HT1080 (cell line): ENCODE measurements at regions not wholly inside any gene's neighbourhood (a gene's known extent, or its start where the extent isn't known, plus 50 kb on each side); places are given as distances from the start of the nearest gene placed in this dataset.

ENCODE experiments used
- DNase-seq: peaks from one replicate; pipeline ENCODE4 v3.0.0-alpha.2; 2015; ENCODE audit warnings: low read depth

- peak; percentile 18 for DNase-seq
These were observed 246.3 kb downstream of the HHIPL2 start for GRCh38 chr1:222301652-222302051.

DNA sequence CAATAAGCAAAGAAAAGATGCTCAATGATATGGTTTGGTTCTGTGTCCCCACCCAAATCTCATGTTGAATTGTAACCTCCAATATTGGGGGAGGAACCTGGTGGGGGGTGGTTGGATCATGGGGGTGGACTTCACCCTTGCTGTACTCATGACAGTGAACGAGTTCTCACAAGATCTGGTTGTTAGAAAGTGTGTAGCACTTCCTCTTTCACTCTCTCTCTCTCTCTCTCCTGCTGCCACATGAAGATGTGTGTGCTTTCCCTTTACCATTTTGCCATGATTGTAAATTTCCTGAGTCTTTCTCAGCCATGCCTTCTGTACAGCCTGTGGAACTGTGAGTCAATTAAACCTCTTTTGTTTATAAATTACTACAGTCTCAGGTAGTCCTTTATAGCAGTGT, 248.4 kb downstream of the HHIPL2 start:
- DNase-seq, result no peak

DNA sequence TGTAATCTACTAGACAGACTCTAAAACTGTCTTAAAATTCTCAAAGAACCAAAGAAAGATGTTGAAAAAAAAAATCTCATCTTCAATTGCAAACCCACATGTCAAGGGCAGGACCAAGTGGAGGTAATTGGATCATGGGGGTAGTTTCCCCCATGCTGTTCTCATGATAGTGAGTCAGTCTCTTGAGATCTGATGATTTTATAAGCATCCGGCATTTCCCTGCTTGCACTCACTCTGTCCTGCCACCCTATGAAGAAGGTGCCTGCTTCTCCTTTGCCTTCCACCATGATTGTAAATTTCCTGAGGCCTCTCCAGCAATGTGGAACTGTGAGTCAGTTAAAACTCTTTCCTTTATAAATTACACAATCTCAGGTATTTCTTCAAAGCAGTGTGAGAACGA, 257.0 kb downstream of the HHIPL2 start:
- DNase-seq, result peak; percentile 27

DNA sequence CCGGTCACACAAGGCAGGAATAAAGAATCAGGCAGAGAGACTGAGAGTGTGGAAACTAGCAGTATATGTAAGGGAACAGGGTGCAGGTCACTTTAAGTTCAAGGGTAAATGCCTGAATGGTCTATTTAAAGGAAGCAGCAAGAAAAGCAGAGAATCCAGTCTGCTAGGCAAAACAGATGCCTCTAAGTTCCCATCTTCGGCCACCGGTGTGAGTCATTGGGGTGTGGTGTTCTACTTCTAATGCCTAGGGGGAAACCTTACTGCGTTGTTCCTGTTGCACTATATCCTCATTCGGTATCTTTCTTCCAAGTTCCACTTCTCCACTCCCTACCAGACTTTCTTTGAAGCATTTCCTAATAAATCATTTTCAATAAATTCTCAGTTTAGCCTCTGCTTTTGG, 259.9 kb downstream of the HHIPL2 start:
- peak; percentile 79 for DNase-seq

DNA sequence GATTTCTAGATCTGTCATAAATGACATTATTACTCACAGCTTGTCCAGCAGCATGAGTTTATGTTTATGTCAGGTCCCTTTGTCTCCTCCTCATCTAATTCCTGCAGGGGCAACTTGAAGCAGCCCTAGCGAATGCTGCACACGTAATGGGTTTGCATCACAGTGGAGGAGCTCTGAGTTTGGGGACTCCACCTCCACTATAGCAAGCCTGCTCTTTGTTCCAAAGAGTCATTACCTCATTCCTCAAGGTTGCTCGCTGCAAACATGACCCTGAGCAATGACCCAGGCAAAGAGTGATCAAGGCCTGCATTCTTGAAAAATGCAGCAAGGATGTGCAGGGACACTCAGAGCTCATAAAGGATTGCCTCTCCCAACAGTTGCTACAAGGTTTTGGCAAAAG, 261.9 kb downstream of the HHIPL2 start:
- DNase-seq, result no peak

GRCh38 chr1:222285526-222285925, 262.4 kb downstream of the HHIPL2 start:
- DNase-seq, result no peak

GRCh38 chr1:222284466-222284865, 263.4 kb downstream of the HHIPL2 start:
- no peak for DNase-seq

DNA sequence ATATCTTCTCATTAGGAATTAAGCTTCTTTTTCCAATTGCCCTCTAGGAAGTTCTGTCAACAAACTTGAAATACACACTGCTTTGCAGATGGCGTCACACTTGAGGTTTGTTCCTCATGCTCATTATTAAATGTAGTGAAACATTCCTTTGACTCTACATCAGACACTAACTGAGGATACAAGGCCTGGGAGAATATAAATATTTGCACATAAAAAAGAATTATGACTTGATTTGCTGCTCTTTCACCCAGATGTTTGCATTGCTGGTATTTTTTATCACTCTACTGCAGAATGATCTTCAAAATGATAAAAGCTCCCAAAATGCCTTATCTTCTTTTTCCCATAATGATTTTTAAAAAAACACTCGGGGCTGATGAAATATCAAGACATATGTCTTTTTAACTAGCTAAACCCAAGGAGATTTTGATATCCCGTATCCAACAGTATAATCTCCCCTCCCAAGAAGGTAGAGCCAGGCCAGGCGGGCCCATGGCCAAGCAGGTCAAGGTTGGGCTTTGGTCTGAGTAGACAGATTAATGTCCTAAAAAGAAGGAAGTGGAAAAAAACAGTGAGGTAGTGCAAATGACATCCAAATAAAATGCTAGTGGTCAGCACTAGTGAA, 264.6 kb downstream of the HHIPL2 start:
- no peak for DNase-seq

DNA sequence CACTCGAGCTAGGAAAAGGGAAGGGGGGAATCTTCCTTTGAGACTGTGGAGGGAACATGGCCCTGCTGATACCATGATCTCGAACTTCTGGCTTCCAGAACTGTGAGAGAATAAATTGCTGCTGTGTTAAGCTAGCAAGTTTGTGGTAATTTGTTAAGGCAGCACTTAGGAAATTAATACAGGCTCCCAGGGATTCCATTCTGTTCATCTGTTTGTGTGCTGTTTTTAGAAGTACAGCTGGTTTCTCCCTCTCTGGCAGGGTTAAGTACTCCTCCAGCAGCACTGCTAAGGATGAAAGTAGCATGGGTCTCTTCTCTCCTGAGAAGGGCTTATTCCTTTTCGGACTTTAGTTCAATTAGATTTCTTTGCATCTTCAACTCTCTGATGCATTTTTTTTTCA, 268.3 kb downstream of the HHIPL2 start:
- DNase-seq, result no peak

DNA sequence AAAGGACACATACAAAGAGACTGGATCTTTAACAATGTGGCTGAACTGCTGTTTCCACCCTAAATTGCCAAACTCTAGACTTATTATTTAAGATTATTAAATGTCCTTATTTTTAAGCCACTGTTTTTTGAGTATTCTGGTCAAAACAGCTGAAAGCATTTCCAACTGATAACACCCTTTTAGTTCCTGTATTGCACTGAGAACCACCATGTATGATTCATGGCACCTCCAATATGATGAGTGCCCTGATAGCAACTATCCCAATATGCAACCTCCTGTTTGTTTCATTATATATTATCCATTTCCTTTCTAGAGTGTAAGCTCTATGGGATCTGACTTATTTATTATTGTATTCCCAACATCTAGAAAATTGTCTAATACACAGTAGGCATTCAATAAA, 269.4 kb downstream of the HHIPL2 start:
- DNase-seq, result no peak

DNA sequence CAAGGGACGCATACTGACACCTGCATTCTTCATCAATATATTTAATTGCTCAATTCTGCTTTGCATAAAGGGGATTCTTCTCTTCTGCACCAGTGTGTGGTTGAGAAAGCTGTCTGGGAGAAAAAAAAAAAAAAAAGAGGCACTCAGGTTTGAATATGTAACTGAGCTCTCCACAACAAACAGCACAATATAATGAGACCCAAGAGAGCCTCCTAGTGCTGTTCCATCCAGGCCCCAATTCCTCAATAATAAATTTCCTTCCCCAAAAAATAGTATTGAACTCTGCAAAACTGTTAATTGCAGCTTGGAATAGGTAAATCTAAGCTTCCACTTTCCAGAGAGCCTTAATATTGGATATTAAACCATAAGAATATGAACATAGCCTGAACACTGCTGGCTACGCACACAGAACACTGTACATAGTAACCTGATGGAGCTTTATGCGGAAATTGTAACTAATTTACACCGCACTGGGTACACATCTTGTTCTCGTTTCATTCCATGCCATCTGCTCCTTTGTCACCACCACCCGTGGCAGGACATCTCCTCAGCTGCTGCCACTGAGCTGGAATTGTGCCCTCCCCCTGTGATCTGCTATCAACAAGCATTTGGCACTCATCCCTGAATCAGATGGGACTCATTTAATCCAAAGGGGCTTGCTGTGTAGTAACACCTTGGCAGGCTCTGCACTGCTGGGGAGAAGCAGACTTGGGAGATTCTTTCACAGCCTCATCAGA, 272.0 kb downstream of the HHIPL2 start:
- no peak for DNase-seq

GRCh38 chr1:222275001-222275728, 272.7 kb downstream of the HHIPL2 start:
- DNase-seq, result no peak

DNA sequence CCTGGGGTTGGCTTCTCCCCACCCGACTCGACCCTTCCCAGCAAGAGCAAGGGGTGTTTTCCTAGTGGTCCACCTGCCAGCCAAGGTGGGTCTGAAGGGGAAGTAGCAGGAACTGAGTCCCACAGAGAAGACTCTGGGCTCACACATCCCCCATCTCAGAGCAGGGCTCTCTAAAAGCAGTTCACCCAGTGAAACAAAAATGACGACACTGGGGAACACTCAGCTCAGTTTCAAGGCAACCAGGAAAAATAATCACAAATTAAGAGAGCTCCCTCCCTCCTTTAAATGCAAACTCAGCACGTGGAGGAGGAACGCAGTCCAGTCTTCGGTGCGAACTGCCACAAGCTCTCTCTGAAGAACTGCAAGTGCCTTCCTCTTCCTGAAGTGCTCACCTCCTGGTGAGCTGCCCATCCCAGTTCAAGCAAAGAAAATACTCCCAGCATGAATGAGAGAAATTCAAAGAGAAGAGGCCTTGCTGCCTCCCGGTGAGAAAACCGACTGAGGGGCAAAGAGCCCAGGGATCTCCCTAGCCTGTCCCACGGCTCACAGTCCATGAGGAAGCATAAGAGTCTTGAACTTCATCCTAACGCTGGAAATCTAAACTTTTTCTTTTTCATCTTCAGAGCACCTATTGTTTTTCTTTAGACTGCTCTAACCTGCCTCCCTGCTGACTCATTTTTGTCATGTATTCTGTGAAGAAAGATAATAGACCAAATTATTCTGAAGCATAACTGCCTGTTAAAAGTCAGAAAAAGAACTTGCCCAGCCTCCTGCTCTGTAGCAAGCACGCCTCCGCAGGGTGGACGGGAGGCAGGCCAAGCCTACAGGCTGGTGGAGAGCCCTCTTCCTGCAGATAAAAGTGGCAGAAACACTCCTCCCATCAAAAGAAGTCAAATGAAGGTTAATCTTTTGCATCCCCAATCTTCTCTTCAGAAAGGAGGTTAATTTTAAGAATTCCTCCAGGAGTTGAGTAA, 281.4 kb downstream of the HHIPL2 start:
- DNase-seq, result no peak

DNA sequence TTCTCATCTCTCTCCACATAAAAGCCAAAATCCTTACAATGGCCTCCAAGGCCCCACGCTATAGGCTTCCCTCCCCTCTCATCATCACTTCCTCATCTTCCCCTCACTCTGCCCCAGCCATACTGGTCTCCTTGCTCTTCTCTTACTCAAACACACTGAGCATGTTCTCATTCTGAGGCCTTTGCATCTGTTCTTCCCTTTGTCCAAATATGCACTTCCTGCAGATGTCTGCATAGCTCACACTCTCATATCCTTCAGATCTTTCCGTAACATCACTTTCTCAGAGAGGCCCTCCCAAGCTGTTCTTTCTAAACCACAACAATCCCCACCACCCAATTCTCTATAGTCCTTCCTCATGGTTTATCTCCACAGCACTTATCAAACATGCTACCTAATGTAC, 284.1 kb downstream of the HHIPL2 start:
- DNase-seq, result no peak

- DNase-seq, result no peak
These were observed 290.9 kb downstream of the HHIPL2 start for GRCh38 chr1:222257027-222257426.

- DNase-seq, result no peak
These were observed 291.8 kb downstream of the HHIPL2 start for GRCh38 chr1:222256058-222256457.

DNA sequence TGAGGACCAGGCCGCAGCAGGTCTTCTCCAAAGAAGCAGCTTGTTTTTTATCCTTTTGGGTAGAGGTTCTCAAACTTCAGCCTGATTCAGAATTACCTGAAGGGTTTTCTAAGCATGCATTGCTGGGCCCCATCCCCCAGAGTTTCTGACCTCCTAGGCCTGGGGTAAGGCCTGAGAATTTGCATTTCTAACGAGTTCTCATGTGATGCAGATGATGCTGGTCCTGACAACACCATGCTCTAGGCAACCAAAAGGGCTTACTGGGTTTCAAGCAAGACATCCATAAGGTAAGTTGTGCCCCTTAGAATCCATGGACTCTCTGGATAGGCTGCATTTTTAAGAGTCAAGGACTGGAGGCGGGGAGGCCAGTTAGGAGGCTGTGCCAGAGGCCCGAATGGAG, 295.1 kb downstream of the HHIPL2 start:
- DNase-seq, result no peak

DNA sequence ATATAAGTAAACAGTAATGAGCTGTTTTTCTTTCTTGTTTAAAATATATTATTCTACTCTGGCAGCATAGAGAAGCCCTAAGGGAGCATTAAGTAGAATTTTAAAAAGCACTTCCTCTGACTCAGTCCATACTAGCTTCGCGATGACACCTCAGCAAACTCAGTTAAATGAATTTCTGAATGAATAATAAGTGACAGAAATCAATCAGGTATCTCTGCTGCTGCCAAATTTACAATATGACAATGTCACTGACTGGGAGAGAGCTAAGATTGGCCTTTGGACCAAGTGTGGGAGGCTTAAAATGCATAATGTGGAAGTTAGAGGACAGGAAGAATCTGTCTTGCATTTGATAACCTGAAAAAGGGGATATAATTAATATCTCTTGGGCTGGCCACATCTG, 296.1 kb downstream of the HHIPL2 start:
- no peak for DNase-seq

DNA sequence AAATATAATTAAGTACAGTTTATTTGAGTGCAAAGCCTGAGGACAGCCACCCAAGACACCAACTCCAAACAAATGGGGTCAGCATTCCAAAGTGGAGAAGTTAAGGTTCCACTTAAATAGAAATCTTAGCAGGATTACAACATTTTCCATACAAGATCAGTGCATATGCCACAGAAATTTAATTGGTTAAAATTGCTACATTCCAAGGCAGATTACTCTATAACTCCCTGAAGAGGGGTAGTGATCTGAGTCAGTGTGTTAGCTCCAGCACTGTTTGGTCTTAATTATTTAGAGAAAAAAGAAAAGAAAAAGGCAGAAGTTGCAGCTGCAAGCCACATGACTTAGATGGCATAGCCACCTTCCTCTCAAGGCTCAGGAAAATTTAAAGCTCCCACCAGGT, 297.5 kb downstream of the HHIPL2 start:
- DNase-seq, result no peak

- DNase-seq, result no peak
These were observed 300.0 kb downstream of the HHIPL2 start for GRCh38 chr1:222247811-222248310.

DNA sequence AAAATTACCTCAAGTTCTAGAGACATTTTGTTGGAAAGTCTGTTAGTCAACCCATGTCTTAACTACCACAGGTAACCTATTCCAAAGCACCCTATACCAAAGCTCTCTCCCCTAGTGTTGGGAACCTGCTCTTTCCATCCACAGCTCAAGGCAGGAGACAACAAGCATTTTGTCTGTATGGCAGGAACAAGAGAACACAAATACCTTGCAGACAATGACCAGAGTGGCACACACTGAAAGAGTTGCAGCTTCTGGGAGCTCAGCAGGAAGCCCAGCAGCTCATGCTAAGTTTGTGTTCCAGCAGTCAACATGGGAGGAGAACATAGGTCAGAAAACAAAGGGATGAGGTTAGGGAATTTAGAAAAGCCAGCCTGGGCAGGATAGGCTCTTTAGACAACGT, 300.8 kb downstream of the HHIPL2 start:
- no peak for DNase-seq
